GM23248 (cell line): ENCODE measurements at regions not wholly inside any gene's neighbourhood (a gene's known extent, or its start where the extent isn't known, plus 50 kb on each side); places are given as distances from the start of the nearest gene placed in this dataset.

Source experiments
- EZH2 ChIP-seq: fragments of 200-600 bp; sonication (generic); IDR thresholded peaks from 2 replicates; pipeline ENCODE4 v1.6.1; 2018; ENCODE audit warnings: antibody characterized with exemption, mild to moderate bottlenecking; ENCODE audit not compliant: insufficient read depth, poor library complexity, severe bottlenecking
- EZH2phosphoT487 ChIP-seq: fragments of 200-600 bp; sonication (generic); IDR thresholded peaks from 2 replicates; pipeline ENCODE4 v1.6.1; 2018; ENCODE audit warnings: antibody characterized with exemption, moderate library complexity, mild to moderate bottlenecking, low read depth; ENCODE audit not compliant: insufficient read depth

DNA sequence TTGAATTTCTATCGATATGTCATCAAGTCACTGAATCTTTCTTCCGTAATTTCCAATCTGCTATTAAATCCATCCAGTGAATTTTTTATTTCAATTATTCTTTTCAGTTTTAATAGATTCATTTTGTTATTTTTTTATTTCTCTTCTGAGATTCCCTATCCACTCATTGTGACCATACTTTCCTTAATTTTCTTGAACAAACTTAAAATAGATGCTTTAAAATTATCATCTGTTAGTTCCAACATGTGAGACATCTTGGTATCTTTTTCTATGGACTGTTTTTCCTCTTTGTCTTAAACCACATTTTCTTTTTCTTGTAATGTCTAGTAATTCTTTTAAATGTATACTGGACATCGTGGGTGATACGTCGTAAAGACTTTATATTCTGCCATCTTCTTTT, 236.6 kb upstream of the TLE3 start:
- TF ChIP-seq EZH2 (no peak), EZH2phosphoT487 (no peak)
